Right atrium auricular region (tissue), 2 donors: ENCODE measurements at regions not wholly inside any gene's neighbourhood (a gene's known extent, or its start where the extent isn't known, plus 50 kb on each side); places are given as distances from the start of the nearest gene placed in this dataset.

ENCODE experiments used
- DNase-seq: peaks from one replicate; pipeline ENCODE4 v3.0.0-alpha.2; 2019; ENCODE audit warnings: low spot score
- H3K27ac ChIP-seq, 2 donors: fragments of 200-600 bp; sonication (generic); 1 replicate in 1 of 2; 2 replicates in 1 of 2; pipeline ENCODE4 v1.5.1; 2016 to 2019
- H3K27me3 ChIP-seq, 2 donors: fragments of 200-600 bp; sonication (generic); one replicate each; pipeline versions ENCODE4 v1.5.1 to v1.6.0; 2017 to 2019
- H3K36me3 ChIP-seq: fragments of 200-600 bp; sonication (generic); one replicate; pipeline ENCODE4 v1.5.1; 2016
- H3K4me1 ChIP-seq, 2 donors: fragments of 200-600 bp; sonication (generic); one replicate each; pipeline versions ENCODE4 v1.5.1 to v1.6.0; 2017 to 2019
- H3K4me3 ChIP-seq, 2 donors: fragments of 200-600 bp; sonication (generic); 1 replicate in 1 of 2; 2 replicates in 1 of 2; pipeline ENCODE4 v1.5.1; 2017 to 2019; ENCODE audit warnings: mild to moderate bottlenecking in 1 of 2, moderate library complexity in 1 of 2
- H3K9me3 ChIP-seq, 2 donors: fragments of 200-600 bp; sonication (generic); one replicate each; pipeline ENCODE4 v1.5.1; 2019
- CTCF ChIP-seq, 2 donors: fragments of 200-600 bp; sonication (generic); IDR thresholded peaks; one replicate each; pipeline ENCODE4 v1.5.1; 2019; ENCODE audit warnings: antibody characterized with exemption in 2 of 2

DNA sequence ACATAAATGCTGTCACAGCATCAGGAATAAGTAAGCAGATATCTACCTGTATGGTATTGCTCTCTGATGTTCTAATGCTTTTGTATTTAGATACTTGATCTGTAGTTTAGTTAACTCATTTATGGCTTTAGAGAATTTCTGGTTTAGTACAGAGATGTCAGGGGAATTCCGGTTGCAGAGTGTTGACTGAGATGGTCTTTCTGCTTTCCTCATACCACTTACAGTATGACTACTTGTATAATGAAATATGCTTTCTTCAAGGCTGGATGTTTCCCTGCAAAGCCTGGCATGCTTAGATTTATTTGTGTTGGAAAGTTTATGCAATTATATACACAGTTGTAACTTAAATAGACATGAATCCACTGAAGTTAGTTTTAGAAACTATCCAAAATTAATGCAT, 278.4 kb downstream of the CDH26 start:
- H3K9me3 ChIP-seq: no peaks in the 10 kb centered on the region
- no peak overlapping the region for H3K27ac ChIP-seq
- no peaks in the 10 kb centered on the region for H3K36me3 ChIP-seq
- DNase-seq: no peak
- no peaks in the 10 kb centered on the region for H3K4me1 ChIP-seq
- no peak overlapping the region for H3K4me3 ChIP-seq
- no peak for TF ChIP-seq CTCF (IDR thresholded peaks at IDR 0.05)
- no peaks in the 10 kb centered on the region for H3K27me3 ChIP-seq

DNA sequence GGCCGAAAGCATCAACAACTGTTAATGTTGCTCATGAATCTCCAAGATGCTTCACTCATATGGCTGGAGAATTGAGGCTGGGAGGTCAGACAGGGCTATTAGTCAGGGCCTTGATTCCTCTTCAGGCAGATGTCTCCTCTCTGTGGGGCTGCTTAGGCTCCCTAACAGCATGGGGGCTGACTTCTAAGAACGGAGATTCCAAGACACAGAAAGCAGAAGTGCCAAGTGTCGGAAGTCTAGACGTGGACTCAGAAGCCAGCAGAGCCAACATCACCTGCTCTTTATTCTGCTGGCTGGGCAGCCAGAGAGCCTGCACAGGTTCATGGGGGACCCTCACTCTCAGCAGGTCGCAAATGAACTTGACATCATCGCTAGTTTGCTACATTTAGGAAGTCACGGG, 279.8 kb downstream of the CDH26 start:
- Histone ChIP-seq H3K4me3 (no peak overlapping the region), H3K27ac (no peak overlapping the region), H3K36me3 (no peaks in the 10 kb centered on the region), H3K4me1 (no peaks in the 10 kb centered on the region), H3K27me3 (no peaks in the 10 kb centered on the region), H3K9me3 (no peaks in the 10 kb centered on the region)
- no peak for DNase-seq
- TF ChIP-seq CTCF (IDR thresholded peaks at IDR 0.05): no peak

DNA sequence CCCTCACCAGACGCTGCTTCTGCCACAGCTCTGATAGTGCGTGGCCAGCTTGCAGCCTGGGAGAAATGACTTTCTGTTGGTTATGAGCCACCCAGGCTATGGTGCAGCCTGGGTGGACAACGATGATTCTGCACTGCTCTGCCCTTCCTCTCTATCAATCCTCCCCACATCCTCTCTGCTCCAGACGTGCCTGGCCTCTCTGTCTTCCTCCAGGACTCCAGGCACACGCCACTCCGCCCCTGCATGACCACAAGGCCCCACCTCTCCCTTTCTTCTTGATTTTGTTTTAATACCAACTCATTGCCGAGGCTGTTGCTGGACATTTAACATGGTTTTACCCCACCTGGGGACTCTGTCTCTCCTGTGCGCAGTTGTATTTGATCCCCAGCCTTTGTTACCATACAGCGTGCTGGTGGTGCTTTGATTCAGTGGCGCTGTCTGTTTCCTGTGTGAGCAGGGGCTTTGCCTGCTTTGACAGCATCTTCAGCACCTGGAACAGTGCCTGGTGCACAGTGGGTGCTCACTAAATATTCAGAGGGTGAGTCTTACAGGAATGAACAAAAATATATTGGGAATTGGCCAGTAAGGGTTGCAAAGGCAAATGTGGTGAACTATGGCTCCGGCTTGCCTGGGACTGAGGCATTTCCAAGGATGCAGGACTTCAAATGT, 280.9 kb downstream of the CDH26 start:
- Histone ChIP-seq H3K4me3 (no peak overlapping the region), H3K27ac (no peak overlapping the region), H3K9me3 (no peaks in the 10 kb centered on the region), H3K4me1 (no peaks in the 10 kb centered on the region), H3K27me3 (no peaks in the 10 kb centered on the region), H3K36me3 (no peaks in the 10 kb centered on the region)
- no peak for TF ChIP-seq CTCF (IDR thresholded peaks at IDR 0.05)
- no peak for DNase-seq

- TF ChIP-seq CTCF (IDR thresholded peaks at IDR 0.05): no peak
- H3K4me3 ChIP-seq: no peak overlapping the region
- no peak for DNase-seq
- no peaks in the 10 kb centered on the region for H3K4me1 ChIP-seq
- no peaks in the 10 kb centered on the region for H3K9me3 ChIP-seq
- no peak overlapping the region for H3K27ac ChIP-seq
- H3K36me3 ChIP-seq: no peaks in the 10 kb centered on the region
- H3K27me3 ChIP-seq: no peaks in the 10 kb centered on the region
Observed at GRCh38 chr20:60239956-60240355, 281.7 kb downstream of the CDH26 start.

DNA sequence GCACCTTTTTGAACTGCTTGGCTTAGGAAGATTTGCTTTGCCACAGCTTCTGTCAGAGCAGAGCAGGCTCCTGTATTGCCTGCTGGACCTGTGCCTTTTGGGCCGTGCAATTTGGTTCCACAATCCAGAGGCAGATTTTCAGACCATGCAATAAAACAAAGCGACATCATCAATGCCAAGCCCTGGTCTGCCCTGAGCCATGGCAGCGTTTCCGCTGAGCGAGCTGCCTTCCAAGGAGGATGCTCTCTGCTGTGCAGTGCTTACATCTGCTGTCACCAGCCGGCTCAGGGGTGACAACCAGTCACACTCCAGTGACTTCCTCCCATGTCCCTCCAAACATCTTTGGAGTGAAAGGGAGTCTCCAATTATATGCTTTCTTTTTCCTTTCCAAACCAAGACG, 282.2 kb downstream of the CDH26 start:
- no peak for TF ChIP-seq CTCF (IDR thresholded peaks at IDR 0.05)

DNA sequence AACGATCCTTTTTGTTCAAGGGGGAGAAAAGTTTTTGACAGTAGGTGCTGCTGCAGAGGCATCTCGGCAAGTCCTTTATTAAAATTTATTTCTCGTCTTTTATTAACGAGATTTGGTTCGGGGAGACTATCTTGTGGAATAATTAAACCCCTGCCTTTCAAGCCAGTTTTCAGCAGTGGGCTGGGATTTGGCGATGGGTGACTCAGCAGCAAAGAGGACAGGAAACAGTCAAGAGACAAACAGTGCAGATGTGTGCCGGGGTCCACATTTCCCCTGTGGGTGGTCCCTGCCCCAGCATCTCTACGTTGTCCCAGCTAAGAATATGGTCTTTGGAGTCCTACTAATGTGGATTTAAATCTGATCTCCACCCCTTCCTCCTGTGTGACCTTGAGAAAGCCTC, 282.8 kb downstream of the CDH26 start:
- no peaks in the 10 kb centered on the region for H3K9me3 ChIP-seq
- no peak overlapping the region for H3K4me3 ChIP-seq
- no peak for TF ChIP-seq CTCF (IDR thresholded peaks at IDR 0.05)
- H3K36me3 ChIP-seq: no peaks in the 10 kb centered on the region
- H3K27me3 ChIP-seq: no peaks in the 10 kb centered on the region
- H3K27ac ChIP-seq: no peak overlapping the region
- DNase-seq: no peak
- H3K4me1 ChIP-seq: no peaks in the 10 kb centered on the region

More for the DNA sequence above, 282.2 kb downstream of the CDH26 start:
- H3K27me3 ChIP-seq: no peaks in the 10 kb centered on the region
- no peak overlapping the region for H3K4me3 ChIP-seq
- no peaks in the 10 kb centered on the region for H3K4me1 ChIP-seq
- no peak overlapping the region for H3K27ac ChIP-seq
- H3K9me3 ChIP-seq: no peaks in the 10 kb centered on the region
- DNase-seq: no peak
- H3K36me3 ChIP-seq: no peaks in the 10 kb centered on the region
